ENCODE measurements at regions not wholly inside any gene's neighbourhood (a gene's known extent, or its start where the extent isn't known, plus 50 kb on each side); places are given as distances from the start of the nearest gene placed in this dataset.

- 35% methylated on average over 5 of the region's 5 CpGs for WGBS
- Histone ChIP-seq H3K4me1 (ENCODE audit: control insufficient read depth in 2 of 2, insufficient read depth in 2 of 2, low read length in 2 of 2) (no peaks in the 10 kb centered on the region), H3K27ac (ENCODE audit: low read depth in 1 of 2, low read length in 1 of 2) (no peak overlapping the region), H3K27me3 (ENCODE audit: control insufficient read depth in 2 of 2, insufficient read depth in 1 of 2, low read length in 1 of 2) (peaks cover 0 to 4% of the 10 kb centered on the region in 2 donors), H3K36me3 (ENCODE audit: control insufficient read depth in 2 of 2, insufficient read depth in 2 of 2, low read length in 1 of 2) (no peaks in the 10 kb centered on the region), H3K4me3 (ENCODE audit: low read length in 2 of 2) (no peak overlapping the region), H3K9me3 (ENCODE audit: control insufficient read depth in 2 of 2, insufficient read depth in 1 of 2, low read length in 1 of 2) (no peaks in the 10 kb centered on the region)
- DNase-seq (ENCODE audit: low read depth in 6 of 9, low spot score in 9 of 9) = no peak
Measured at GRCh38 chr17:74104921-74105320, 98.6 kb upstream of the RPL38 start.

- no peaks in the 10 kb centered on the region for H3K4me1 ChIP-seq (ENCODE audit: control insufficient read depth in 2 of 2, insufficient read depth in 2 of 2, low read length in 2 of 2)
- no peak for DNase-seq (ENCODE audit: low read depth in 6 of 9, low spot score in 9 of 9)
- no peaks in the 10 kb centered on the region for H3K9me3 ChIP-seq (ENCODE audit: control insufficient read depth in 2 of 2, insufficient read depth in 1 of 2, low read length in 1 of 2)
- H3K27ac ChIP-seq (ENCODE audit: low read depth in 1 of 2, low read length in 1 of 2) = no peak overlapping the region
- no peaks in the 10 kb centered on the region for H3K36me3 ChIP-seq (ENCODE audit: control insufficient read depth in 2 of 2, insufficient read depth in 2 of 2, low read length in 1 of 2)
- H3K4me3 ChIP-seq (ENCODE audit: low read length in 2 of 2) = no peak overlapping the region
- H3K27me3 ChIP-seq (ENCODE audit: control insufficient read depth in 2 of 2, insufficient read depth in 1 of 2, low read length in 1 of 2) = no peaks in the 10 kb centered on the region
- 97% methylated on average over 15 of the region's 15 CpGs for WGBS
Measured at GRCh38 chr17:74107107-74107506, 96.4 kb upstream of the RPL38 start.

GRCh38 chr17:74108126-74108705 is 95.3 kb upstream of the RPL38 start:
- H3K27me3 ChIP-seq (ENCODE audit: control insufficient read depth in 2 of 2, insufficient read depth in 1 of 2, low read length in 1 of 2) = no peaks in the 10 kb centered on the region
- H3K9me3 ChIP-seq (ENCODE audit: control insufficient read depth in 2 of 2, insufficient read depth in 1 of 2, low read length in 1 of 2) = no peaks in the 10 kb centered on the region
- H3K36me3 ChIP-seq (ENCODE audit: control insufficient read depth in 2 of 2, insufficient read depth in 2 of 2, low read length in 1 of 2) = no peaks in the 10 kb centered on the region
- H3K4me3 ChIP-seq (ENCODE audit: low read length in 2 of 2) = no peak overlapping the region
- DNase-seq (ENCODE audit: low read depth in 6 of 9, low spot score in 9 of 9) = no peak
- no peak overlapping the region for H3K27ac ChIP-seq (ENCODE audit: low read depth in 1 of 2, low read length in 1 of 2)
- H3K4me1 ChIP-seq (ENCODE audit: control insufficient read depth in 2 of 2, insufficient read depth in 2 of 2, low read length in 2 of 2) = no peaks in the 10 kb centered on the region
- WGBS = 75% methylated on average over 12 of the region's 12 CpGs

- Histone ChIP-seq H3K4me1 (ENCODE audit: control insufficient read depth in 2 of 2, insufficient read depth in 2 of 2, low read length in 2 of 2) (no peaks in the 10 kb centered on the region), H3K9me3 (ENCODE audit: control insufficient read depth in 2 of 2, insufficient read depth in 1 of 2, low read length in 1 of 2) (no peaks in the 10 kb centered on the region), H3K27ac (ENCODE audit: low read depth in 1 of 2, low read length in 1 of 2) (no peak overlapping the region), H3K27me3 (ENCODE audit: control insufficient read depth in 2 of 2, insufficient read depth in 1 of 2, low read length in 1 of 2) (peaks cover 0 to under 1% of the 10 kb centered on the region in 2 donors), H3K36me3 (ENCODE audit: control insufficient read depth in 2 of 2, insufficient read depth in 2 of 2, low read length in 1 of 2) (no peaks in the 10 kb centered on the region), H3K4me3 (ENCODE audit: low read length in 2 of 2) (no peak overlapping the region)
- DNase-seq (ENCODE audit: low read depth in 6 of 9, low spot score in 9 of 9) = no peak
- WGBS = 74% methylated on average over 10 of the region's 10 CpGs
Measured at GRCh38 chr17:74110467-74110866, 93.0 kb upstream of the RPL38 start.

GRCh38 chr17:74113326-74113725 is 90.2 kb upstream of the RPL38 start:
- no peak overlapping the region for H3K4me3 ChIP-seq (ENCODE audit: low read length in 2 of 2)
- no peak for DNase-seq (ENCODE audit: low read depth in 6 of 9, low spot score in 9 of 9)
- no peak overlapping the region for H3K27ac ChIP-seq (ENCODE audit: low read depth in 1 of 2, low read length in 1 of 2)
- H3K36me3 ChIP-seq (ENCODE audit: control insufficient read depth in 2 of 2, insufficient read depth in 2 of 2, low read length in 1 of 2) = no peaks in the 10 kb centered on the region
- peaks cover 0 to 17% of the 10 kb centered on the region in 2 donors for H3K27me3 ChIP-seq (ENCODE audit: control insufficient read depth in 2 of 2, insufficient read depth in 1 of 2, low read length in 1 of 2)
- no peaks in the 10 kb centered on the region for H3K9me3 ChIP-seq (ENCODE audit: control insufficient read depth in 2 of 2, insufficient read depth in 1 of 2, low read length in 1 of 2)
- WGBS = 98% methylated on average over 41 of the region's 41 CpGs
- no peaks in the 10 kb centered on the region for H3K4me1 ChIP-seq (ENCODE audit: control insufficient read depth in 2 of 2, insufficient read depth in 2 of 2, low read length in 2 of 2)

- Histone ChIP-seq H3K4me3 (ENCODE audit: low read length in 2 of 2) (no peak overlapping the region), H3K4me1 (ENCODE audit: control insufficient read depth in 2 of 2, insufficient read depth in 2 of 2, low read length in 2 of 2) (no peaks in the 10 kb centered on the region), H3K9me3 (ENCODE audit: control insufficient read depth in 2 of 2, insufficient read depth in 1 of 2, low read length in 1 of 2) (no peaks in the 10 kb centered on the region), H3K27ac (ENCODE audit: low read depth in 1 of 2, low read length in 1 of 2) (no peak overlapping the region), H3K36me3 (ENCODE audit: control insufficient read depth in 2 of 2, insufficient read depth in 2 of 2, low read length in 1 of 2) (no peaks in the 10 kb centered on the region), H3K27me3 (ENCODE audit: control insufficient read depth in 2 of 2, insufficient read depth in 1 of 2, low read length in 1 of 2) (peaks cover 0 to 20% of the 10 kb centered on the region in 2 donors)
- 95% methylated on average over 23 of the region's 23 CpGs for WGBS
- no peak for DNase-seq (ENCODE audit: low read depth in 6 of 9, low spot score in 9 of 9)
Measured at GRCh38 chr17:74113952-74114351, 89.5 kb upstream of the RPL38 start.

GRCh38 chr17:74114881-74115470 is 88.5 kb upstream of the RPL38 start:
- Histone ChIP-seq H3K36me3 (ENCODE audit: control insufficient read depth in 2 of 2, insufficient read depth in 2 of 2, low read length in 1 of 2) (no peaks in the 10 kb centered on the region), H3K9me3 (ENCODE audit: control insufficient read depth in 2 of 2, insufficient read depth in 1 of 2, low read length in 1 of 2) (no peaks in the 10 kb centered on the region), H3K27ac (ENCODE audit: low read depth in 1 of 2, low read length in 1 of 2) (no peak overlapping the region), H3K27me3 (ENCODE audit: control insufficient read depth in 2 of 2, insufficient read depth in 1 of 2, low read length in 1 of 2) (peaks cover 0 to 26% of the 10 kb centered on the region in 2 donors), H3K4me3 (ENCODE audit: low read length in 2 of 2) (no peak overlapping the region), H3K4me1 (ENCODE audit: control insufficient read depth in 2 of 2, insufficient read depth in 2 of 2, low read length in 2 of 2) (no peaks in the 10 kb centered on the region)
- no peak for DNase-seq (ENCODE audit: low read depth in 6 of 9, low spot score in 9 of 9)
- WGBS = 90% methylated on average over 10 of the region's 10 CpGs

- H3K4me3 ChIP-seq (ENCODE audit: low read length in 2 of 2) = no peak overlapping the region
- no peak overlapping the region for H3K27ac ChIP-seq (ENCODE audit: low read depth in 1 of 2, low read length in 1 of 2)
- H3K36me3 ChIP-seq (ENCODE audit: control insufficient read depth in 2 of 2, insufficient read depth in 2 of 2, low read length in 1 of 2) = no peaks in the 10 kb centered on the region
- no peaks in the 10 kb centered on the region for H3K4me1 ChIP-seq (ENCODE audit: control insufficient read depth in 2 of 2, insufficient read depth in 2 of 2, low read length in 2 of 2)
- no peak for DNase-seq (ENCODE audit: low read depth in 6 of 9, low spot score in 9 of 9)
- WGBS = 78% methylated on average over 7 of the region's 7 CpGs
- H3K27me3 ChIP-seq (ENCODE audit: control insufficient read depth in 2 of 2, insufficient read depth in 1 of 2, low read length in 1 of 2) = peaks cover 0 to 26% of the 10 kb centered on the region in 2 donors
- H3K9me3 ChIP-seq (ENCODE audit: control insufficient read depth in 2 of 2, insufficient read depth in 1 of 2, low read length in 1 of 2) = no peaks in the 10 kb centered on the region
Measured at GRCh38 chr17:74115586-74115985, 87.9 kb upstream of the RPL38 start.

GRCh38 chr17:74116087-74116717 is 87.3 kb upstream of the RPL38 start:
- DNase-seq (ENCODE audit: low read depth in 6 of 9, low spot score in 9 of 9) = no peak
- Histone ChIP-seq H3K4me1 (ENCODE audit: control insufficient read depth in 2 of 2, insufficient read depth in 2 of 2, low read length in 2 of 2) (no peaks in the 10 kb centered on the region), H3K4me3 (ENCODE audit: low read length in 2 of 2) (no peak overlapping the region), H3K9me3 (ENCODE audit: control insufficient read depth in 2 of 2, insufficient read depth in 1 of 2, low read length in 1 of 2) (no peaks in the 10 kb centered on the region), H3K27ac (ENCODE audit: low read depth in 1 of 2, low read length in 1 of 2) (no peak overlapping the region), H3K27me3 (ENCODE audit: control insufficient read depth in 2 of 2, insufficient read depth in 1 of 2, low read length in 1 of 2) (peaks cover 0 to 26% of the 10 kb centered on the region in 2 donors), H3K36me3 (ENCODE audit: control insufficient read depth in 2 of 2, insufficient read depth in 2 of 2, low read length in 1 of 2) (no peaks in the 10 kb centered on the region)
- WGBS = 61% methylated on average over 9 of the region's 9 CpGs

Measured in thymus (tissue), 11 donors.